ENCODE measurements at regions not wholly inside any gene's neighbourhood (a gene's known extent, or its start where the extent isn't known, plus 50 kb on each side); places are given as distances from the start of the nearest gene placed in this dataset.

- TF ChIP-seq GATA3 (IDR thresholded peaks at IDR 0.05; ENCODE audit: low read depth, low read length) (no peak), GATA2 (IDR thresholded peaks at IDR 0.05; ENCODE audit: low read depth, low read length) (no peak)
These were observed 69.0 kb upstream of the LRRC7 start for GRCh38 chr1:69498711-69499110.
